CD14-positive monocyte (primary cell): ENCODE measurements at regions not wholly inside any gene's neighbourhood (a gene's known extent, or its start where the extent isn't known, plus 50 kb on each side); places are given as distances from the start of the nearest gene placed in this dataset.

Source experiments
- DNase-seq, 3 donors: peaks; one replicate each; pipeline ENCODE4 v3.0.0-alpha.2; 2011 to 2022
- H2AFZ ChIP-seq: 2 replicates; pipeline ENCODE4 v1.6.0; 2012; ENCODE audit warnings: mild to moderate bottlenecking, low read depth, low read length, inconsistent platforms; ENCODE audit not compliant: insufficient read depth, poor library complexity, severe bottlenecking
- H3K27ac ChIP-seq, 2 donors: 1 replicate in 1 of 2; 2 replicates in 1 of 2; pipeline ENCODE4 v1.5.1; 2012 to 2013; ENCODE audit warnings: low read length in 2 of 2, control low read depth in 1 of 2, inconsistent platforms in 1 of 2, low read depth in 1 of 2, mild to moderate bottlenecking in 1 of 2
- H3K27me3 ChIP-seq, 2 donors: one replicate each; pipeline versions ENCODE4 v1.6.0 to v1.6.1; 2011 to 2013; ENCODE audit warnings: low read length in 2 of 2; ENCODE audit not compliant: control insufficient read depth in 2 of 2, insufficient read depth in 2 of 2
- H3K36me3 ChIP-seq, 2 donors: replicated peaks in 1 of 2; 1 replicate in 1 of 2; 2 replicates in 1 of 2; pipeline versions ENCODE4 v1.5.1 to v1.6.1; 2012 to 2013; ENCODE audit warnings: low read length in 2 of 2, control low read depth in 1 of 2, inconsistent platforms in 1 of 2, mild to moderate bottlenecking in 1 of 2; ENCODE audit not compliant: insufficient read depth in 2 of 2, control insufficient read depth in 1 of 2
- H3K4me1 ChIP-seq, 2 donors: 1 replicate in 1 of 2; 2 replicates in 1 of 2; pipeline versions ENCODE4 v1.5.1 to v1.6.1; 2012 to 2013; ENCODE audit warnings: low read length in 2 of 2, control low read depth in 1 of 2, inconsistent platforms in 1 of 2, mild to moderate bottlenecking in 1 of 2, moderate library complexity in 1 of 2; ENCODE audit not compliant: insufficient read depth in 2 of 2, control insufficient read depth in 1 of 2
- H3K4me2 ChIP-seq: replicated peaks from 2 replicates; pipeline ENCODE3; 2012; ENCODE audit warnings: low read length, moderate library complexity, mild to moderate bottlenecking; ENCODE audit not compliant: poor library complexity, severe bottlenecking; ENCODE audit errors: extremely low read depth
- H3K4me3 ChIP-seq, 3 experiments: fragments of 200-600 bp in 1 of 3; sonication (generic) in 1 of 3; replicated peaks in 1 of 3; 1 replicate in 2 of 3; 2 replicates in 1 of 3; pipeline ENCODE4 v1.5.1; 2011 to 2013; ENCODE audit warnings: low read length in 3 of 3, mild to moderate bottlenecking in 3 of 3, control low read depth in 2 of 3, low read depth in 2 of 3, inconsistent platforms in 1 of 3, moderate library complexity in 1 of 3
- H3K79me2 ChIP-seq: 2 replicates; pipeline ENCODE4 v1.6.0; 2012; ENCODE audit warnings: mild to moderate bottlenecking, control low read depth, inconsistent platforms, low read length, moderate library complexity; ENCODE audit not compliant: insufficient read depth
- H3K9ac ChIP-seq: 2 replicates; pipeline ENCODE4 v1.6.0; 2017; ENCODE audit warnings: low read length, mild to moderate bottlenecking; ENCODE audit not compliant: insufficient read depth, poor library complexity, severe bottlenecking
- H3K9me3 ChIP-seq, 2 donors: replicated peaks in 1 of 2; 1 replicate in 1 of 2; 2 replicates in 1 of 2; pipeline versions ENCODE4 v1.5.1 to v1.6.1; 2012 to 2013; ENCODE audit warnings: low read length in 2 of 2, control low read depth in 1 of 2; ENCODE audit not compliant: control insufficient read depth in 1 of 2, insufficient read depth in 1 of 2
- H4K20me1 ChIP-seq: 2 replicates; pipeline ENCODE4 v1.6.0; 2012; ENCODE audit warnings: mild to moderate bottlenecking, low read length, control low read depth, moderate library complexity; ENCODE audit not compliant: insufficient read depth
- H3K27ac Mint-ChIP-seq, 7 donors: one replicate each; pipeline ENCODE4 v1.8.0; 2020; ENCODE audit warnings: mild to moderate bottlenecking in 7 of 7, mixed read lengths in 7 of 7, moderate library complexity in 6 of 7, inconsistent platforms in 2 of 7
- H3K27me3 Mint-ChIP-seq, 3 donors: one replicate each; pipeline ENCODE4 v1.8.0; 2021 to 2022; ENCODE audit warnings: low read depth in 3 of 3, mild to moderate bottlenecking in 3 of 3, mixed read lengths in 3 of 3, moderate library complexity in 3 of 3, inconsistent platforms in 1 of 3
- H3K36me3 Mint-ChIP-seq, 2 donors: one replicate each; pipeline ENCODE4 v1.8.0; 2020; ENCODE audit warnings: mixed read lengths in 2 of 2, inconsistent platforms in 1 of 2, mild to moderate bottlenecking in 1 of 2
- H3K4me1 Mint-ChIP-seq: one replicate; pipeline ENCODE4 v1.8.0; 2020; ENCODE audit warnings: mild to moderate bottlenecking, mixed read lengths
- H3K4me3 Mint-ChIP-seq, 2 donors: one replicate each; pipeline ENCODE4 v1.8.0; 2020; ENCODE audit warnings: mild to moderate bottlenecking in 2 of 2, mixed read lengths in 2 of 2, moderate library complexity in 1 of 2
- H3K9me3 Mint-ChIP-seq, 7 donors: one replicate each; pipeline ENCODE4 v1.8.0; 2020 to 2022; ENCODE audit warnings: mixed read lengths in 7 of 7, mild to moderate bottlenecking in 6 of 7, moderate library complexity in 6 of 7, inconsistent platforms in 2 of 7
- intact Hi-C, 2 donors: fragments of 100-400 bp; cut with micrococcal nuclease; formaldehyde crosslinking; loops; one replicate each; pipeline versions ENCODE4 v1.15.0 to v1.15.1; 2023
- TF ChIP-seq, protein P1 (sequence below): fragments of 200-600 bp; IDR thresholded peaks from one replicate; pipeline ENCODE4 v1.8.0; 2022; ENCODE audit warnings: antibody characterized with exemption, mild to moderate bottlenecking

DNA sequence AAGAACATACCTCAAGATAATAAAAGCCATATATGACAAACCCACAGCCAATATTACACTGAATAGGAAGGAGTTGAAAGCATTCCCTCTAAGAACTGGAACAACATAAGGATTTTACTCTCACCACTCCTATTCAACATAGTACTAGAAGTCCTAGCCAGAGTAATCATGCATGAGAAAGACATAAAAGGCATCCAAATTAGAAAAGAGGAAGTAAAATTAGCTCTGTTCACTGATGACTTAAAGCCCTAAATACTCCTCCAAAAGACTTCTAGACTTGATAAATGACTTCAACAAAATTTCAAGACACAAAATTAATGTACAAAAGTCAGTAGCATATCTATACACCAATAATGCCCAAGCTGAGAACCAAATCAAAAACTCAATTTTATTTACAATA lies 235.7 kb downstream of the NKX6-1 start:
- Mint-ChIP-seq H3K36me3 (no peaks in the 10 kb centered on the region), H3K4me3 (no peak overlapping the region), H3K4me1 (no peaks in the 10 kb centered on the region), H3K27me3 (peaks cover 0 to 2% (median 0%) of the 10 kb centered on the region in 3 donors), H3K9me3 (peaks cover 0 to 7% (median 4%) of the 10 kb centered on the region in 7 donors), H3K27ac (no peak overlapping the region)
- Histone ChIP-seq H3K4me1 (no peaks in the 10 kb centered on the region), H3K4me2 (no peak overlapping the region), H3K36me3 (no peaks in the 10 kb centered on the region), H3K27me3 (no peaks in the 10 kb centered on the region), H3K27ac (no peak overlapping the region), H3K79me2 (no peaks in the 10 kb centered on the region), H3K9ac (no peak overlapping the region), H4K20me1 (no peaks in the 10 kb centered on the region), H2AFZ (no peak overlapping the region), H3K4me3 (no peak overlapping the region), H3K9me3 (peaks cover 0 to 4% of the 10 kb centered on the region in 2 donors)
- TF ChIP-seq, protein P1, sequence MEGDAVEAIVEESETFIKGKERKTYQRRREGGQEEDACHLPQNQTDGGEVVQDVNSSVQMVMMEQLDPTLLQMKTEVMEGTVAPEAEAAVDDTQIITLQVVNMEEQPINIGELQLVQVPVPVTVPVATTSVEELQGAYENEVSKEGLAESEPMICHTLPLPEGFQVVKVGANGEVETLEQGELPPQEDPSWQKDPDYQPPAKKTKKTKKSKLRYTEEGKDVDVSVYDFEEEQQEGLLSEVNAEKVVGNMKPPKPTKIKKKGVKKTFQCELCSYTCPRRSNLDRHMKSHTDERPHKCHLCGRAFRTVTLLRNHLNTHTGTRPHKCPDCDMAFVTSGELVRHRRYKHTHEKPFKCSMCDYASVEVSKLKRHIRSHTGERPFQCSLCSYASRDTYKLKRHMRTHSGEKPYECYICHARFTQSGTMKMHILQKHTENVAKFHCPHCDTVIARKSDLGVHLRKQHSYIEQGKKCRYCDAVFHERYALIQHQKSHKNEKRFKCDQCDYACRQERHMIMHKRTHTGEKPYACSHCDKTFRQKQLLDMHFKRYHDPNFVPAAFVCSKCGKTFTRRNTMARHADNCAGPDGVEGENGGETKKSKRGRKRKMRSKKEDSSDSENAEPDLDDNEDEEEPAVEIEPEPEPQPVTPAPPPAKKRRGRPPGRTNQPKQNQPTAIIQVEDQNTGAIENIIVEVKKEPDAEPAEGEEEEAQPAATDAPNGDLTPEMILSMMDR: no peak
- DNase-seq: no peak
- intact Hi-C loops: no loop called here

DNA sequence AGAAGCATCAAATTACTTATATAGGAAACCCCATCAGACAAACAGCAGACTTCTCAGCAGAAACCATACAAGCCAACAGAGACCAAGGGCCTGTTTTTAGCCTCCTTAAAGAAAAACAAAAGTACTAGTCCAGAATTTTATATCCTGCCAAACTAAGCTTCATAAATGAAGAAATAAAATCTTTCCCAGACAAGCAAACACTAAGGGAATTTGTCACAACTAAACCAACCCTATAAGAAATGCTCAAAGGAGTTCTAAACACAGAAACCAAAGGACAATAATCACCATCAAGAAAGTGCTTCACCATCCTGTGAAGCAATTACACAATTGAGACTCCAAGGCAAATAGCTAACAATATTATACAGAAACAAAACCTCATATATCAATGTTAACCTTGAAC lies 238.6 kb downstream of the NKX6-1 start:
- H3K27me3 ChIP-seq: no peaks in the 10 kb centered on the region
- peaks cover 0 to 4% of the 10 kb centered on the region in 2 donors for H3K9me3 ChIP-seq
- Mint-ChIP-seq H3K27ac (no peak overlapping the region), H3K9me3 (peaks cover 0 to 7% (median 4%) of the 10 kb centered on the region in 7 donors), H3K4me1 (no peaks in the 10 kb centered on the region), H3K4me3 (no peak overlapping the region), H3K27me3 (peaks cover 0 to 2% (median 0%) of the 10 kb centered on the region in 3 donors), H3K36me3 (no peaks in the 10 kb centered on the region)
- H3K79me2 ChIP-seq: no peaks in the 10 kb centered on the region
- intact Hi-C loops: no loop called here
- no peaks in the 10 kb centered on the region for H3K4me1 ChIP-seq
- no peak overlapping the region for H3K27ac ChIP-seq
- no peak overlapping the region for H2AFZ ChIP-seq
- no peaks in the 10 kb centered on the region for H4K20me1 ChIP-seq
- no peaks in the 10 kb centered on the region for H3K36me3 ChIP-seq
- no peak overlapping the region for H3K9ac ChIP-seq
- no peak overlapping the region for H3K4me2 ChIP-seq
- H3K4me3 ChIP-seq: no peak overlapping the region
- TF ChIP-seq, protein P1: no peak
- no peak for DNase-seq
